SK-N-SH (cell line): ENCODE measurements at regions not wholly inside any gene's neighbourhood (a gene's known extent, or its start where the extent isn't known, plus 50 kb on each side); places are given as distances from the start of the nearest gene placed in this dataset.

Experiments
- CTCF ChIA-PET: fragments of 300-600, 350-600 bp; formaldehyde crosslinking; extraction: SDS; loops from one replicate; lab custom pipeline; 2021; lab: Yijun Ruan, JAX
- POLR2A ChIA-PET: fragments of 350-600 bp; sonication (Branson Sonifier 250); formaldehyde crosslinking; extraction: SDS; loops from one replicate; lab custom pipeline; 2020; ENCODE audit warnings: antibody characterized with exemption, inconsistent platforms; lab: Yijun Ruan, JAX
- DNase-seq: peaks from one replicate; pipeline ENCODE4 v3.0.0; 2012
- H2AFZ ChIP-seq: fragments of 200-600 bp; sonication (generic); 2 replicates; pipeline ENCODE4 v1.8.1; 2016; ENCODE audit warnings: antibody characterized with exemption, mild to moderate bottlenecking, low read depth
- H3F3A ChIP-seq: fragments of 200-600 bp; sonication (generic); replicated peaks from 2 replicates; pipeline ENCODE3; 2016; ENCODE audit warnings: antibody characterized with exemption, mild to moderate bottlenecking; ENCODE audit not compliant: insufficient read depth
- H3K27ac ChIP-seq, 2 experiments: fragments of 200-500 bp in 1 of 2; fragments of 200-600 bp in 1 of 2; sonication (Bioruptor generic) in 1 of 2; sonication (generic), shearing (Covaris generic) in 1 of 2; 2 replicates each; pipeline versions ENCODE4 v1.5.1 to v1.6.1; 2014 to 2016; ENCODE audit warnings: low read depth in 2 of 2, inconsistent platforms in 1 of 2, low read length in 1 of 2, mild to moderate bottlenecking in 1 of 2, mixed read lengths in 1 of 2
- H3K27me3 ChIP-seq: fragments of 200-600 bp; sonication (generic), shearing (Covaris generic); 2 replicates; pipeline ENCODE4 v1.6.1; 2016; ENCODE audit warnings: mixed run types; ENCODE audit not compliant: insufficient read depth
- H3K36me3 ChIP-seq, 2 experiments: fragments of 200-500 bp in 1 of 2; fragments of 200-600 bp in 1 of 2; sonication (Bioruptor generic) in 1 of 2; sonication (generic) in 1 of 2; replicated peaks in 1 of 2; 2 replicates each; pipeline versions ENCODE3 to v1.5.1; 2014 to 2016; ENCODE audit warnings: low read length in 1 of 2, mild to moderate bottlenecking in 1 of 2; ENCODE audit not compliant: insufficient read depth in 2 of 2, control insufficient read depth in 1 of 2
- H3K4me1 ChIP-seq, 2 experiments: fragments of 200-500 bp in 1 of 2; fragments of 200-600 bp in 1 of 2; sonication (Bioruptor generic) in 1 of 2; sonication (generic), shearing (Covaris generic) in 1 of 2; 2 replicates each; pipeline versions ENCODE4 v1.5.1 to v1.6.1; 2014 to 2016; ENCODE audit warnings: low read depth in 1 of 2, low read length in 1 of 2, mixed run types in 1 of 2; ENCODE audit not compliant: insufficient read depth in 2 of 2, control insufficient read depth in 1 of 2
- H3K4me2 ChIP-seq: fragments of 200-600 bp; sonication (generic), shearing (Covaris generic); 2 replicates; pipeline ENCODE4 v1.6.1; 2017; ENCODE audit warnings: mixed run types
- H3K4me3 ChIP-seq, 2 experiments: fragments of 200-500 bp in 1 of 2; fragments of 200-600 bp in 1 of 2; sonication (Bioruptor generic) in 1 of 2; sonication (generic), shearing (Covaris generic) in 1 of 2; 2 replicates each; pipeline versions ENCODE4 v1.5.1 to v1.8.1; 2014 to 2016; ENCODE audit warnings: low read depth in 2 of 2, inconsistent platforms in 1 of 2, low read length in 1 of 2, mild to moderate bottlenecking in 1 of 2, mixed read lengths in 1 of 2, moderate library complexity in 1 of 2
- H3K79me2 ChIP-seq: fragments of 200-600 bp; sonication (generic); 2 replicates; pipeline ENCODE4 v1.8.1; 2017; ENCODE audit warnings: mild to moderate bottlenecking; ENCODE audit not compliant: insufficient read depth
- H3K9ac ChIP-seq: fragments of 200-600 bp; sonication (generic); 2 replicates; pipeline ENCODE4 v1.6.1; 2017; ENCODE audit warnings: mixed run types
- H3K9me2 ChIP-seq: fragments of 200-600 bp; sonication (generic); 2 replicates; pipeline ENCODE4 v1.6.1; 2017; ENCODE audit warnings: mixed run types
- H3K9me3 ChIP-seq: fragments of 200-600 bp; sonication (generic); 2 replicates; pipeline ENCODE4 v1.6.1; 2017; ENCODE audit warnings: mixed run types, mild to moderate bottlenecking, moderate library complexity
- H4K20me1 ChIP-seq: fragments of 200-600 bp; sonication (generic); 2 replicates; pipeline ENCODE4 v1.6.1; 2017; ENCODE audit warnings: mild to moderate bottlenecking, mixed run types; ENCODE audit not compliant: insufficient read depth
- CHD2 ChIP-seq: fragments of 150-350 bp; IDR thresholded peaks from 2 replicates; pipeline ENCODE4 v1.6.1; 2018; ENCODE audit warnings: low read length; ENCODE audit not compliant: partially characterized antibody
- CTCF ChIP-seq: fragments of 200-600 bp; sonication (generic); IDR thresholded peaks from 2 replicates; pipeline ENCODE4 v1.6.1; 2017; ENCODE audit warnings: antibody characterized with exemption, mild to moderate bottlenecking, moderate library complexity
- ELF1 ChIP-seq: IDR thresholded peaks from 2 replicates; pipeline ENCODE4 v1.4.0; 2012
- EZH2phosphoT487 ChIP-seq: fragments of 200-600 bp; sonication (generic); IDR thresholded peaks from 2 replicates; pipeline ENCODE4 v1.6.1; 2017; ENCODE audit warnings: low read depth, mixed run types, mild to moderate bottlenecking, antibody characterized with exemption, moderate library complexity, borderline replicate concordance
- FOXJ3 ChIP-seq: sonication (generic); formaldehyde crosslinking; IDR thresholded peaks from 2 replicates; pipeline ENCODE4 v1.5.1; 2020; ENCODE audit warnings: mild to moderate bottlenecking, missing genetic modification reagents
- JUND ChIP-seq: IDR thresholded peaks from 2 replicates; pipeline ENCODE4 v1.4.0; 2012
- MEF2A ChIP-seq: IDR thresholded peaks from 2 replicates; pipeline ENCODE4 v1.4.0; 2012; ENCODE audit warnings: low read depth, borderline replicate concordance
- MXI1 ChIP-seq: IDR thresholded peaks from 2 replicates; pipeline ENCODE4 v1.6.1; 2012; ENCODE audit warnings: mild to moderate bottlenecking, low read depth, low read length, improper control_type of control experiment
- RAD21 ChIP-seq: IDR thresholded peaks from 2 replicates; pipeline ENCODE4 v1.6.1; 2012; ENCODE audit warnings: mild to moderate bottlenecking, low read length
- RCOR1 ChIP-seq: fragments of 150-350 bp; IDR thresholded peaks from 2 replicates; pipeline ENCODE4 v1.6.1; 2017; ENCODE audit warnings: antibody characterized with exemption, low read length
- RFX5 ChIP-seq: IDR thresholded peaks from 2 replicates; pipeline ENCODE4 v1.6.1; 2012; ENCODE audit warnings: mild to moderate bottlenecking, improper control_type of control experiment, low read length
- RXRA ChIP-seq: IDR thresholded peaks from 2 replicates; pipeline ENCODE4 v1.4.0; 2012; ENCODE audit warnings: low read depth, mild to moderate bottlenecking, borderline replicate concordance
- SIN3A ChIP-seq: IDR thresholded peaks from 2 replicates; pipeline ENCODE4 v1.6.1; 2012; ENCODE audit warnings: low read depth, mild to moderate bottlenecking, low read length, moderate library complexity, borderline replicate concordance
- TAF1 ChIP-seq: IDR thresholded peaks from 2 replicates; pipeline ENCODE4 v1.6.1; 2012; ENCODE audit warnings: low read depth, mild to moderate bottlenecking, low read length, moderate library complexity, borderline replicate concordance
- TEAD4 ChIP-seq: IDR thresholded peaks from 2 replicates; pipeline ENCODE4 v1.4.0; 2012; ENCODE audit warnings: mild to moderate bottlenecking, borderline replicate concordance; ENCODE audit not compliant: insufficient read depth
- YY1 ChIP-seq: IDR thresholded peaks from 2 replicates; pipeline ENCODE4 v1.4.0; 2012; ENCODE audit warnings: low read depth, mild to moderate bottlenecking
- WGBS: methylation state at CpG from one replicate; pipeline ENCODE4 v1.1.6; 2017; ENCODE audit warnings: low lambda C conversion rate; 5-methylcytosine and 5-hydroxymethylcytosine counted together
- TF ChIP-seq, protein P1 (sequence below): fragments of 150-350 bp; IDR thresholded peaks from 2 replicates; pipeline ENCODE4 v1.6.1; 2016; ENCODE audit warnings: mild to moderate bottlenecking, low read depth, low read length
- TF ChIP-seq, protein P2 (sequence below): IDR thresholded peaks from 2 replicates; pipeline ENCODE4 v1.4.0; 2012; ENCODE audit warnings: low read depth, borderline replicate concordance
- TF ChIP-seq, protein P3 (sequence below): IDR thresholded peaks from 2 replicates; pipeline ENCODE4 v1.4.0; 2012; ENCODE audit warnings: low read depth, borderline replicate concordance

GRCh38 chr2:12212841-12213597, 466.6 kb downstream of the LPIN1 start:
- H3K79me2 ChIP-seq: no peaks in the 10 kb centered on the region
- H3K4me3 ChIP-seq: no peak overlapping the region
- WGBS: 79% methylated on average over 6 of the region's 6 CpGs
- ChIA-PET POLR2A (no interaction called here), CTCF (no interaction called here)
- H3K36me3 ChIP-seq: no peaks in the 10 kb centered on the region
- no peaks in the 10 kb centered on the region for H3F3A ChIP-seq
- no peak for TF ChIP-seq ELF1
- no peak for TF ChIP-seq MXI1
- TF ChIP-seq JUND: no peak
- TF ChIP-seq CHD2: no peak
- no peak for TF ChIP-seq CTCF
- TF ChIP-seq YY1: no peak
- TF ChIP-seq RAD21: no peak
- TF ChIP-seq MEF2A: no peak
- no peak for TF ChIP-seq TAF1
- no peak for TF ChIP-seq RCOR1
- TF ChIP-seq, protein P1, sequence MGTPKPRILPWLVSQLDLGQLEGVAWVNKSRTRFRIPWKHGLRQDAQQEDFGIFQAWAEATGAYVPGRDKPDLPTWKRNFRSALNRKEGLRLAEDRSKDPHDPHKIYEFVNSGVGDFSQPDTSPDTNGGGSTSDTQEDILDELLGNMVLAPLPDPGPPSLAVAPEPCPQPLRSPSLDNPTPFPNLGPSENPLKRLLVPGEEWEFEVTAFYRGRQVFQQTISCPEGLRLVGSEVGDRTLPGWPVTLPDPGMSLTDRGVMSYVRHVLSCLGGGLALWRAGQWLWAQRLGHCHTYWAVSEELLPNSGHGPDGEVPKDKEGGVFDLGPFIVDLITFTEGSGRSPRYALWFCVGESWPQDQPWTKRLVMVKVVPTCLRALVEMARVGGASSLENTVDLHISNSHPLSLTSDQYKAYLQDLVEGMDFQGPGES: no peak
- TF ChIP-seq EZH2phosphoT487: no peak
- no peak for TF ChIP-seq FOXJ3 (CRISPR knock-in tag)
- TF ChIP-seq TEAD4: no peak
- TF ChIP-seq, protein P2, sequence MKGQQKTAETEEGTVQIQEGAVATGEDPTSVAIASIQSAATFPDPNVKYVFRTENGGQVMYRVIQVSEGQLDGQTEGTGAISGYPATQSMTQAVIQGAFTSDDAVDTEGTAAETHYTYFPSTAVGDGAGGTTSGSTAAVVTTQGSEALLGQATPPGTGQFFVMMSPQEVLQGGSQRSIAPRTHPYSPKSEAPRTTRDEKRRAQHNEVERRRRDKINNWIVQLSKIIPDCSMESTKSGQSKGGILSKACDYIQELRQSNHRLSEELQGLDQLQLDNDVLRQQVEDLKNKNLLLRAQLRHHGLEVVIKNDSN: no peak
- TF ChIP-seq, protein P3, sequence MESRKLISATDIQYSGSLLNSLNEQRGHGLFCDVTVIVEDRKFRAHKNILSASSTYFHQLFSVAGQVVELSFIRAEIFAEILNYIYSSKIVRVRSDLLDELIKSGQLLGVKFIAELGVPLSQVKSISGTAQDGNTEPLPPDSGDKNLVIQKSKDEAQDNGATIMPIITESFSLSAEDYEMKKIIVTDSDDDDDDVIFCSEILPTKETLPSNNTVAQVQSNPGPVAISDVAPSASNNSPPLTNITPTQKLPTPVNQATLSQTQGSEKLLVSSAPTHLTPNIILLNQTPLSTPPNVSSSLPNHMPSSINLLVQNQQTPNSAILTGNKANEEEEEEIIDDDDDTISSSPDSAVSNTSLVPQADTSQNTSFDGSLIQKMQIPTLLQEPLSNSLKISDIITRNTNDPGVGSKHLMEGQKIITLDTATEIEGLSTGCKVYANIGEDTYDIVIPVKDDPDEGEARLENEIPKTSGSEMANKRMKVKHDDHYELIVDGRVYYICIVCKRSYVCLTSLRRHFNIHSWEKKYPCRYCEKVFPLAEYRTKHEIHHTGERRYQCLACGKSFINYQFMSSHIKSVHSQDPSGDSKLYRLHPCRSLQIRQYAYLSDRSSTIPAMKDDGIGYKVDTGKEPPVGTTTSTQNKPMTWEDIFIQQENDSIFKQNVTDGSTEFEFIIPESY: no peak
- TF ChIP-seq RFX5: no peak
- no peak for TF ChIP-seq RXRA
- no peak for TF ChIP-seq SIN3A
- no peaks in the 10 kb centered on the region for H3K9me3 ChIP-seq
- H2AFZ ChIP-seq: no peak overlapping the region
- no peaks in the 10 kb centered on the region for H3K27me3 ChIP-seq
- no peak overlapping the region for H3K27ac ChIP-seq
- H3K4me2 ChIP-seq: no peak overlapping the region
- H3K4me1 ChIP-seq: peaks cover 0 to 2% of the 10 kb centered on the region in 2 experiments; a peak in 1 of 4 replicates
- H4K20me1 ChIP-seq: no peaks in the 10 kb centered on the region
- no peaks in the 10 kb centered on the region for H3K9me2 ChIP-seq
- DNase-seq: no peak
- no peak overlapping the region for H3K9ac ChIP-seq
